ENCODE measurements at regions not wholly inside any gene's neighbourhood (a gene's known extent, or its start where the extent isn't known, plus 50 kb on each side); places are given as distances from the start of the nearest gene placed in this dataset.
"Not testable (repeated sequence)": the region's sequence is repeated elsewhere in the genome, so short reads cannot be mapped to it uniquely, and the experiment has no call there.

DNA sequence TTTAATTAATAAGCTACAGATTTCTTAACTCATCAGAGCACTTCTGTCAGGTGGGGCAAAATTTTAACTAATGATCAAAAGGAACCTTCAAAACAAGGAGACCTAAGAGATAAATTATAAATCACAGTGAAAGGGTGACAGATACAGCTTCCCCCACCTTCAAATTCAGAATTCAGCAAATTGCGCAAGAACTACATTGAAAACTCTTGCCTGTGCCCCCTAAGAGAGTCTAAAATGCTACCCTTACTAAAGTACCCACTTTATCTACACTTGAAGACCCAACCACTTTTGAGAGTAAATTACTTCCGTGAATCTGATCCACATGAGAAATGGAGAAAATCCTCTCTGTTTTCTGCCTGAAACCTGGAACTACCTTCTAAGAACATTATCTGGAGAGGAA is 324.9 kb downstream of the PAX3 start:
- no peaks in the 10 kb centered on the region for H3K9me3 ChIP-seq
- DNase-seq = no peak
- H3K27me3 ChIP-seq = no peaks in the 10 kb centered on the region
- no peaks in the 10 kb centered on the region for H3K36me3 ChIP-seq
- H3K4me3 ChIP-seq = no peak overlapping the region

DNA sequence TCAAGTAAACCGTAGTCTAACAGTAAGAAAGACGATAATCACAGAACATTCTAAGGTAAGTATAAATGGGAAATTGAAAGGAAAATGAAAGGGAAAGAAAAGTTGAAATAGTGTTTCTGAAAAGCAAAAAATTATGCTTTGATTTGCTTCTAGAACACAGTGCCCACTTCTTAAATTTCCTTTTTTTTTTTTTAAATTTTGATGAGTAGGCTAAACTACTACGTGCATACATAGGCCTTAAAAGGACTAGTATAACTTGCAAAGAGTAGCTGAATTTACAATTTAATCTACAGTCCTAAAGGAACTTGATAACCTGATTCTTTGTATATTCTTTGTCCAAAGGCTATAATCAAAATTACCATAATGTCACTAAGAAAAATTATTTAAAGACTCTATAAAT is 325.3 kb downstream of the PAX3 start:
- H3K27me3 ChIP-seq = no peaks in the 10 kb centered on the region
- H3K9me3 ChIP-seq = no peaks in the 10 kb centered on the region
- no peak overlapping the region for H3K4me3 ChIP-seq
- no peak for DNase-seq
- H3K36me3 ChIP-seq = no peaks in the 10 kb centered on the region

DNA sequence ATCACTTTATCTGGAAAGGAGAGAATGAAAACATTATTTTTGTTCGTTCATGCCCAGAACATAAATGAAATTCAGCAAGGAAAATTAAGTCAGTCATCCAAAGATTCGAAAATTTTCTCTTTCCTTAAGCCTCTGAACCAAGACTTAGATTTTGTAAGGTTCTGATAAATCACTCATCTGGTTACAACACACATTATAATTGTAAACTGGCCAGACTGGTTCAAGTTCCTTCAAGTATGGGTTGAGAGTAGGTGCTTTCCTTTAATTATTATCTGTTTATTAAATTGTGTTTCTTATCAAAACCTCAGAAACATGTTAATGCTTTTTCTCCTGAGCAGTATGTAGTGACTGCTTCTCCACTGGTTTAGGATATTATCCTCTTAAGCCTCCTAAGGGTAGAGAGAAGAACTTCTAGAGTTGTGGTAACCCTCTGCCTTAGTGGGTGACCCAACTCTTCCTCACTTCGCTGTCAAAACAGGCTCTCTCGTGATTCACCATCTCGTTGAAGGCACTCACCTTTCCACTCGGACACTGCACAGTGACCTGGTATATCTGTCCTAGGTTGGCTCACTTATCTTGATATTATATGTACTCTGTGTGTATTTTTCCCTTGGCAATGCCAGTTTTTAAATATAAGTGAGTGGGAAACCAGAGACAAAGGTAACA is 325.9 kb downstream of the PAX3 start:
- no peak overlapping the region for H3K4me3 ChIP-seq
- H3K36me3 ChIP-seq = no peaks in the 10 kb centered on the region
- no peaks in the 10 kb centered on the region for H3K27me3 ChIP-seq
- no peak for DNase-seq
- no peaks in the 10 kb centered on the region for H3K9me3 ChIP-seq

DNA sequence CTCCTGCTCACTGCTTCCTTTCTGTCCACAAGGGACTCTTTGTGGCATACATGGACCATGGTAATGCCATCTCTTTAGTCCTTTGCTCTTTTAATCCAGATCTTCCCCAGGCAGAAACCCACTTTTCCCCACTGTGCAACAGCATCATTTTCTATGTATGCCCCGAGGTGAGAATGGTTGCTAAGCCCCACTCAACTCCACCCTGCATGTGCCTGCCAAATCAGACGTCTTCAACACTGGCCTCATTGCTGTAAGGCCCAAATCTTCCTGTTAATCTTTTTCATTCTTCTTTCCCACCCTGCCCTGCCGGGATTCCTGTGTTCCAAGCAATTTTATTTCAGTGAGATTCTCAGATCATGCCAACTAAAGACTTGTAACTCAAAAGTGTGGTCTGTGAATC is 328.4 kb downstream of the PAX3 start:
- H3K4me3 ChIP-seq = no peak overlapping the region
- no peak for DNase-seq
- H3K27me3 ChIP-seq = no peaks in the 10 kb centered on the region
- H3K36me3 ChIP-seq = no peaks in the 10 kb centered on the region
- H3K9me3 ChIP-seq = no peaks in the 10 kb centered on the region

DNA sequence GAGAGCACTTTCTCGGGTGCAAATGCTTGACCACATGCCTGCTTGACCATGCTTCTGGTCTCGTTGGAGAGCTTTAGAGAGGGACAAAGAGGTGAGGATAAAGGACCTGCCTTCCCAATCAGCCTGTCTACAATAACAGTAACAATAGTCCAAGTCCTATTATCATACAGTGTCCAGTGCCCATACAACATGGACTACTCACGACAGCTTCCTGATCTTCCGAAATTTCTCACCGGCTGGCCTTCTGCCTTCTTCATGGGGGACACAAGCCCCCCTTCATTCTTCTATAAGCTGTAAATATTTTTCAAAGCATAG is 329.0 kb downstream of the PAX3 start:
- H3K36me3 ChIP-seq = no peaks in the 10 kb centered on the region
- H3K4me3 ChIP-seq = no peak overlapping the region
- no peaks in the 10 kb centered on the region for H3K9me3 ChIP-seq
- no peak for DNase-seq
- H3K27me3 ChIP-seq = no peaks in the 10 kb centered on the region

DNA sequence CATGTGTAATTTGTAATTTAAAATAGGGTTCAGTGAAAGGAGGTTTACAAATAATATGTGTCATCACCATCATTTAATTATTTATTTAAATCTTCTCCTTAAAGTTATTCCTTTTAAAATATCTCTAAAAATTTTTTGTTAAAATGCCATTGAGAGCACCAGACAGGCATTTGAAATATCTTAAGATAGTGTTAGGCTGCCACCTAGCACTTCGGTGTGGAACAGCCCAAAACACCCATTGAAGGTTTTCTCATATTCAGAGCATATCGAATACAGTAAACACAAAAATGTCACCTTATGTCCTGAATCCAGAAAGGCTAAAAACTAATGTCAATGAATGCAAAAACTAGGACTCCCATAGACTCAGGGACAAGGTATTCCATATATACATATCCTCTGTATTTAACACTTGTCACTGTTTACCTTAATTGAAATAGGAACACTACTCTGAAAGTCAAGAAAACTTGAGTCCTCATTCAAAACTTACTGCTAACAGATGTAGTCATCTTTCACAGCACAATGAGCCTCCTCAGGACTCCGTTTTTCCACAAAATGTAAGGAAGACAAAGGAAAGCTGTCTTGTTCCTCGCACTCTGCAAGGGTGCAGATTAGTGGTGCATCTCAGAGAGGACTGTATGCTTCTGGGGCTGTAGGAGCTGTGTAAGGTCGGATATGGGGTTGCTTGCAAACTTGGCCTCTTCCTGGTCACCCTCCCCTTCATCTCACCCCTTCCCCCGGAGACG is 329.5 kb downstream of the PAX3 start:
- Histone ChIP-seq H3K9me3 (no peaks in the 10 kb centered on the region), H3K4me3 (no peak overlapping the region), H3K36me3 (no peaks in the 10 kb centered on the region), H3K27me3 (no peaks in the 10 kb centered on the region)
- peak; percentile 13 for DNase-seq

DNA sequence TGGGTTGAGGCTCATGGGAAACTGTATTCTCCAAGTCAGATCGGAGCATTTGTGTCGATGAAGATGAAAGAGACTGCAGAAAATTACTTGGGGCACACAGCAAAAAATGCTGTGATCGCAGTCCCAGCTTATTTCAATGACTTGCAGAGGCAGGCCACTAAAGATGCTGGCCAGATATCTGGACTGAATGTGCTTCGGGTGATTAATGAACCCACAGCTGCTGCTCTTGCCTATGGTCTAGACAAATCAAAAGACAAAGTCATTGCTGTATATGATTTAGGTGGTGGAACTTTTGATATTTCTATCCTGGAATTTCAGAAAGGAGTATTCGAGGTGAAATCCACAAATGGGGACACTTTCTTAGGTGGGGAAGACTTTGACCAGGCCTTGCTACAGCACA is 336.6 kb downstream of the PAX3 start:
- Histone ChIP-seq H3K27me3 (no peaks in the 10 kb centered on the region), H3K36me3 (no peaks in the 10 kb centered on the region), H3K4me3 (no peak overlapping the region), H3K9me3 (no peaks in the 10 kb centered on the region)
- DNase-seq = no peak

DNA sequence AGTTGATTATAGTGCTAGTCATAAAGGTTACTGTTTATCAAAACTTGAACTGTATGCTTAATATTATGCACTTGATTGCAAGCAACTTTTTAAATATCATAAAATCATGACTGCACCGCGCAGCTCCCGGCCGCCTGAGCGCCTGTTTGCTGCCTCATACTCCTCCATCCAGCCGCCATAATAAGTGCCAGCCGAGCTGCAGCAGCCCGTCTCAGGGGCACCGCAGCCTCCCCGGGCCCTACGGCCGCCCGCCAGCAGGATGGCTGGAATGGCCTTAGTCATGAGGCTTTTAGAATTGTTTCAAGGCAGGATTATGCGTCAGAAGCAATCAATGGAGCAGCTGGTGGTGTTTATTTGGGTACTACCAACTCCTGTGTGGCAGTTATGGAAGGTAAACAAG is 337.2 kb downstream of the PAX3 start:
- Histone ChIP-seq H3K4me3 (no peak overlapping the region), H3K36me3 (no peaks in the 10 kb centered on the region), H3K27me3 (no peaks in the 10 kb centered on the region), H3K9me3 (no peaks in the 10 kb centered on the region)
- DNase-seq = no peak

DNA sequence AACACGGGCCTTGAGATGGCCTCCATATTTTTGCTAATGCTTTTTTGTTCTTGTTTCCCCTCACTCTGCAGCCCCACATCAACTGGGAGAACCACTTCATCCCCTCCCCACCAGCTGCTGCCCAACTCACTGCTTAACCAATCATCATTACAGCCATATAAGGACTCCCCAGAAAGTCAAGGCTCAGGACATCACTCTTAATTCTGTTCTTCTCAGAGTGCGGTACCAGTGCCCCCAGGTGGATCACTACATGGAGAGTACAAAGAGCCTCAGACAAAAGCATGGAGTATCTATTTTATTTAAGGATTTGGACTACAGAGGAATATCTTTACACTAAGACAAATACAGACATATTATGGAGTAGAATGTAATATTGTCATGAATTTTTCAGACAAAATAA is 340.6 kb downstream of the PAX3 start:
- H3K36me3 ChIP-seq = no peaks in the 10 kb centered on the region
- H3K27me3 ChIP-seq = no peaks in the 10 kb centered on the region
- peak; percentile 5 for DNase-seq
- no peaks in the 10 kb centered on the region for H3K9me3 ChIP-seq
- no peak overlapping the region for H3K4me3 ChIP-seq

DNA sequence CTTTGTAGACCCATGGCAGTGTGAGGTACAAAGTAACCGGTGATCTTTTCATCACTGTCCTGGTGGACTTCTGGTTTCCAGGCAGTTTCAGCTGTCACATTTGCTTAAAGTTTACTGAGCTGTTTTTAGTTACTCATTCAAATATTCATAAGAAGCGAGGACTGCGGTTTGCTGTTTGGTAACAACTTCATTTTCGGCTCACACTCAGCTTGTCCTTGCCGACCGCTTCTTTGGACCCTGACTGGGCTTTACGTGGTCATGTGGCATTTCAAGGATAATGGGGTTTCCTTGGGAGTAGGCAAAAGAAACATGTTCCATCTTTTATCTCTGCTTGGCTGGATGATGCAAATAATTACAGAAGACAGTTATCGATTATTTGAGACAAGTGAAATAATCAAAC is 350.7 kb downstream of the PAX3 start:
- no peak for DNase-seq
- Histone ChIP-seq H3K27me3 (no peaks in the 10 kb centered on the region; the same call in 1 of the 2 replicates), H3K4me3 (no peak overlapping the region), H3K9me3 (no peaks in the 10 kb centered on the region), H3K36me3 (no peaks in the 10 kb centered on the region)

DNA sequence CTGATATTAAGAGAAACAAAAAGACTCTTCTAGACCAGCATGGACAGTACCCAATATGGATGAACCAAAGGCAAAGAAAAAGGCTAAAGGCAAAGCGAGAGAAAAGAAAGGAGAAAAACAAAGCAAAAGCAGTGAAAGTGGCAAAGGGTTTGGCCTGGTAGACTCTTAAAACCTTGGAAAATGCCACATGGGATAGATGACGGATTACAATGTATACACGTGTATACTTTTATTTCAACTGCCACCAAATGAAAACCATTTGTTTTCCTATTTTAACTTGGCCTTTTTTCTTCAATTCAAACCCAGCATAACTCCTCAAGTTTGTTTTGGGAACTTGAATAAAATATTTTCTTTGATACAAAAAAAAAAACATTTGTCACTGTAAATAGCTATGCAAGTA is 354.3 kb downstream of the PAX3 start:
- not testable (repeated sequence) for H3K36me3 ChIP-seq, H3K4me3 ChIP-seq, H3K9me3 ChIP-seq

DNA sequence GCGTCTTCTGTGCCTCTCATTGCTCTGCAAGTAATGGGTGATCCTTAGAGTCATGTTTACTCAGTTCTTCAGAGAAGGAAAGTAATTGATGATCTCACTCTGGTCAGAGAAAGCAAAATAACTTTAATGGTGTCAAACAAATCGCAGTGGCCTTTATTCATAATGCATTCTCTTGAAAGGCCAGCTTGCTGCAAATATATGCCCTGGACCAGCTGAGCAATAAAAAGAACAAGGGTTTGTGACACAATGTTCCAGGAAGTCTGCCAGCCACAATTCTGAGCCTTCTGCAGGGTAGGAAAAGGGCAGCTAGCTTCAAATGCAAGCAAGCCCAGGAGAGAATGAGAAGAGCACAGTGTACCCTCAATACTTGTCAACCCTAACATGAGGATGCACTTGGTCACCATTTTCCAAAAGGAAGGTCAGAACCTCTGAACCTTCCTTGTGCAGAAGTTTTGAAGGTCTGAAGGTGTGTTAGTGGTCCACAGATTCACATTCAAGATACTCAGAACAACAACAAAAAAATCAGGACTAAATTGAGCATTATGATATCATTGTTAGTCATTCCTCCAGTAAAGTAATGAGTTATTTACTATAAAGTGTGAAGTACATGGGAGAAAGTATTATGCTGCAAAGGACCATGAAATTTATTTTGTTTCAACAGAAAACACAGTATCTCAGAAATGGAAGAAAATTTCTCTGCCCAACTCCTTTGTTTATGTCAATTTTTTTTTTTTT is 355.6 kb downstream of the PAX3 start:
- H3K36me3 ChIP-seq = no peaks in the 10 kb centered on the region
- H3K27me3 ChIP-seq = no peaks in the 10 kb centered on the region
- DNase-seq = peak; percentile 77
- no peaks in the 10 kb centered on the region for H3K9me3 ChIP-seq
- no peak overlapping the region for H3K4me3 ChIP-seq

More for the DNA sequence above, 354.3 kb downstream of the PAX3 start:
- not testable (repeated sequence) for DNase-seq, H3K27me3 ChIP-seq

DNA sequence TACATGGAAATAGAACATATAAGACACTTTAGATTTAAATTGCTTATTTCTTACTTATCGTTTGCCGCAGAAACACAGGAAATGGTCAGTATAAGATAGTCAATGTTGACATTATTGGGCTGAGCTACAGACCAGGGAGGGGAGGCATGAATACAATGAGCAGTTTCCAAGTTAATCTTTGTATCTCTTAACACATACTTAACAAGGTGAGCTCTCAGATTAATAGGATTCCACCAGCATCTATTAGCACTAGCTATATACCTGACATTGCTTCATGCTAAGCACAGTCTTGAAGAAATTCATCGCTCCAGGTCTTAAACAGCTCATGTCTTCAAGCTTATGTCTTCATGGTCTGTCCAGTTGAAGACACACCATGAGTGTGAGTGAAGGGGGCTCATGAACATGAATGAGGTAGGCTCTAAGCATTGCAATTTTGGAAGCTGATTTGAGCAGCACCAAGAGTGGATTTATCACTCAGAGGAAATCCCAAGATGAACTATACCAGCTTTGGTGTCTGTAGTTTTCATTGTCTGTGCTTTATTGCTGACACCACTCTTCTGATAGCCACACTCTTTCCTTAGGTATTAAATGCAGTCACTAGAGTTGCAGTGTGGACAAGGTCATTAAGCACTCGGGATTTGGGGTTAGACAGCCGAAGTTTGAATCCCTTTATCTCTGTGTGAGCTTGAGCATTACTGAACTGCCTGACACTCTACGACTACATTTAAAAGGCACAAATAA is 359.3 kb upstream of the EPHA4 start:
- H3K27me3 ChIP-seq = no peaks in the 10 kb centered on the region
- no peaks in the 10 kb centered on the region for H3K9me3 ChIP-seq
- H3K36me3 ChIP-seq = no peaks in the 10 kb centered on the region
- no peak overlapping the region for H3K4me3 ChIP-seq
- DNase-seq = no peak

DNA sequence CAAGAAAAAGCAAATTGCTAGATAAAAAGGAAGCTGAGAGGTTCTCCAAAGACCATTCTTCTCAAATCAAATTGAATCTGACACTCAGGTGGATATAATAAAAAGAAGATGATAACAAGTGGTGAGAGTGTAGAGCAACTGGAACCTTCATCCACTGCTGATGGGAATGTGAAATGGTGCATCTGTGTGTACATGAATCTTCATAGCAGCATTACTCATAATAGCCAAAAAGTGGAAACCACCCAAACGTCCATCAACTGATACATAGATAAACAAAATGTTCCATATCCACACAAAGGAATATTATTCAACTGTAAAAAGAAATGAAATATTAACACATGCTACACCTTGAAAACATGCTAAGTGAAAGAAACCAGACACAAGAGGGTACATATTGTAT is 357.2 kb upstream of the EPHA4 start:
- Histone ChIP-seq H3K9me3 (no peaks in the 10 kb centered on the region), H3K4me3 (no peak overlapping the region), H3K36me3 (no peaks in the 10 kb centered on the region), H3K27me3 (no peaks in the 10 kb centered on the region)
- no peak for DNase-seq

DNA sequence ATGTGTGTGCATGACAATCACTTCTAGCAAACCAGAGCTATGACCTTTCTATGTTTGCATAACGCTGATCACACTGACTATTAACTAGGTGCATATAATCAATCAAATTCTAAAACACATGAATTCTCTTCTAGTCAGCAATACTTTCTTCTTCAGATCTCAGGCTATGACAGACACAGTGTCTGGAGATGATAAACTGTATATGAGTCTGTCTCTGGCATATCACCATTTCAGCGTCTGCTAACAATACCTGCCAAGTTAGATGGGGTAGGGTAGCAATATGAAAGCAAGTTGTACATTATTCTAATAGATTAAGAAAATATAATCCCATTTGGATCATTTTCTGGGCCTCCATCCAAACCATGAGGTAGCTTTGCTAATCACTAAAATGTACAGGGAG is 354.2 kb upstream of the EPHA4 start:
- Histone ChIP-seq H3K4me3 (no peak overlapping the region), H3K9me3 (no peaks in the 10 kb centered on the region), H3K27me3 (no peaks in the 10 kb centered on the region), H3K36me3 (no peaks in the 10 kb centered on the region)
- DNase-seq = no peak

DNA sequence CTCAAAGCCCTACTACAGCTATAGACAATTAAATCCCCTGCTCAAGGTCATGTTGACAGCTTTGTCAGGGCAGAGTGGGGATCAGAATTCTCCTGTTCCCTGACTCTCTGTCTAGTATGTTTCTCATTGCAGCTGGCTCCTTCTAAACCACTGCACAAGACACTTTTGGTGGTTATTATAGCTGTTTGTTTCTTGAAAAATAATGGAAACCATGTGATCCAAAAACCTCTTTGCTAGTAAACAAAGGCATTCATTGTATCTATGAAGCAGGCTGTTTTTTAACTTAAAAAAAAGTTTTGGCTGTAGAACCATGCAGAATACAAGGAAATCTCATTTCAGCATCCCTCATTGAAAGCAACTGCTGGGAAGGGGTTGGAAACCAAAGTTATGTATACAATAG is 352.5 kb upstream of the EPHA4 start:
- no peak for DNase-seq
- Histone ChIP-seq H3K4me3 (no peak overlapping the region), H3K36me3 (no peaks in the 10 kb centered on the region), H3K27me3 (no peaks in the 10 kb centered on the region), H3K9me3 (no peaks in the 10 kb centered on the region)

DNA sequence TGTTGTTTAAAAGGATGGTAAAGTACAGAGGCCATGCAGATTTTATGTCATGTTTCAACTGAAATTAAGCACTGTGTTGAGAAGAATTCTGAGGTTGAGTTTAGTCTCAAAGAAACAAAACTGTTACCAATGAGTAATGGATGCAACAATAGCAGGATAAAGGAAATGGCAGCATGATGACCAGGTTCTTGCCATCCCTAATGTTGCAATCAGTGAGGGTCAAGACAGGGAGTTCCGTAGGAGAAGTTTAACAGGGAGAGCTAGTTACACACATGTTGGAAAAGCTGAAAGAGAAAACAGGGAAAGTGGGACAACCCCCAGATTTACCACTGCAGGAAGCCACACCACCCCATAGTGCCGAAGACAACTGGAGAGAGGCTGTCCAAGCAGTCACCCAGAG is 343.8 kb upstream of the EPHA4 start:
- Histone ChIP-seq H3K4me3 (no peak overlapping the region), H3K9me3 (no peaks in the 10 kb centered on the region), H3K27me3 (no peaks in the 10 kb centered on the region), H3K36me3 (no peaks in the 10 kb centered on the region)
- no peak for DNase-seq
